B cell (primary cell): ENCODE measurements at regions not wholly inside any gene's neighbourhood (a gene's known extent, or its start where the extent isn't known, plus 50 kb on each side); places are given as distances from the start of the nearest gene placed in this dataset.

Experiments
- ATAC-seq: fragments of 200-7000 bp; cut with Tn5 transposase; one replicate; pipeline ENCODE4 v1.10.0; 2021; ENCODE audit warnings: low read depth, mild to moderate bottlenecking, moderate number of reproducible peaks, moderate library complexity
- CTCF ChIA-PET: fragments of 350-600 bp; sonication (Branson Sonifier 250); formaldehyde crosslinking; loops from one replicate; lab custom pipeline; 2021; ENCODE audit warnings: antibody characterized with exemption, inconsistent platforms; lab: Charles Lee
- POLR2A ChIA-PET: fragments of 350-600 bp; sonication (Branson Sonifier 250); formaldehyde crosslinking; loops from one replicate; lab custom pipeline; 2021; ENCODE audit warnings: antibody characterized with exemption; lab: Charles Lee
- DNase-seq: peaks from one replicate; pipeline ENCODE4 v3.0.0; 2013
- H2AFZ ChIP-seq: 2 replicates; pipeline ENCODE4 v1.6.1; 2012; ENCODE audit warnings: mild to moderate bottlenecking, low read depth, low read length; ENCODE audit not compliant: insufficient read depth, poor library complexity, severe bottlenecking
- H3K27ac ChIP-seq, 2 donors: 1 replicate in 1 of 2; 2 replicates in 1 of 2; pipeline ENCODE4 v1.5.1; 2012 to 2013; ENCODE audit warnings: low read length in 2 of 2, mild to moderate bottlenecking in 2 of 2, moderate library complexity in 1 of 2
- H3K27me3 ChIP-seq, 4 experiments: fragments of 200-600 bp in 1 of 4; sonication (generic) in 1 of 4; replicated peaks in 1 of 4; 1 replicate in 2 of 4; 2 replicates in 2 of 4; pipeline versions ENCODE4 v1.6.1 to v1.7.0; 2013 to 2016; ENCODE audit warnings: low read length in 3 of 4, mild to moderate bottlenecking in 2 of 4, mixed read lengths in 1 of 4, moderate library complexity in 1 of 4; ENCODE audit not compliant: insufficient read depth in 4 of 4, control insufficient read depth in 3 of 4; ENCODE audit errors: control extremely low read depth in 1 of 4
- H3K36me3 ChIP-seq, 2 experiments: replicated peaks in 1 of 2; 1 replicate in 1 of 2; 2 replicates in 1 of 2; pipeline versions ENCODE4 v1.6.1 to v1.7.1; 2013; ENCODE audit warnings: low read length in 1 of 2; ENCODE audit not compliant: insufficient read depth in 2 of 2, control insufficient read depth in 1 of 2; ENCODE audit errors: control extremely low read depth in 1 of 2, extremely low read depth in 1 of 2
- H3K4me1 ChIP-seq, 2 donors: fragments of 200-600 bp in 1 of 2; sonication (generic) in 1 of 2; 1 replicate in 1 of 2; 2 replicates in 1 of 2; pipeline versions ENCODE4 v1.5.1 to v1.6.1; 2013 to 2017; ENCODE audit warnings: low read length in 2 of 2; ENCODE audit not compliant: control insufficient read depth in 2 of 2, insufficient read depth in 2 of 2
- H3K4me2 ChIP-seq: replicated peaks from 2 replicates; pipeline ENCODE3; 2012; ENCODE audit warnings: mild to moderate bottlenecking, low read depth, low read length; ENCODE audit not compliant: poor library complexity, severe bottlenecking
- H3K4me3 ChIP-seq, 5 experiments: fragments of 200-600 bp in 1 of 5; sonication (generic) in 1 of 5; 1 replicate in 3 of 5; 2 replicates in 2 of 5; pipeline versions ENCODE4 v1.5.1 to v1.7.0; 2011 to 2016; ENCODE audit warnings: low read length in 4 of 5, mild to moderate bottlenecking in 4 of 5, low read depth in 2 of 5, control low read depth in 1 of 5, moderate library complexity in 1 of 5; ENCODE audit not compliant: insufficient read depth in 1 of 5; ENCODE audit errors: control extremely low read depth in 1 of 5, extremely low read depth in 1 of 5
- H3K79me2 ChIP-seq: fragments of 200-600 bp; sonication (generic); one replicate; pipeline ENCODE4 v1.6.0; 2016; ENCODE audit warnings: low read length; ENCODE audit not compliant: control insufficient read depth, insufficient read depth
- H3K9ac ChIP-seq: fragments of 200-600 bp; sonication (generic); 2 replicates; pipeline ENCODE4 v1.6.1; 2017; ENCODE audit warnings: mild to moderate bottlenecking, low read length, moderate library complexity
- H3K9me3 ChIP-seq, 3 donors: one replicate each; pipeline versions ENCODE4 v1.6.1 to v1.7.1; 2013; ENCODE audit warnings: low read length in 2 of 3; ENCODE audit not compliant: control insufficient read depth in 2 of 3, insufficient read depth in 1 of 3; ENCODE audit errors: control extremely low read depth in 1 of 3
- H4K20me1 ChIP-seq: 2 replicates; pipeline ENCODE4 v1.6.0; 2012; ENCODE audit warnings: mild to moderate bottlenecking, low read length; ENCODE audit not compliant: insufficient read depth, control insufficient read depth, poor library complexity, severe bottlenecking
- H3K27ac Mint-ChIP-seq: one replicate; pipeline ENCODE4 v1.8.0; 2021; ENCODE audit warnings: mixed read lengths
- H3K27me3 Mint-ChIP-seq: one replicate; pipeline ENCODE4 v1.8.0; 2021; ENCODE audit warnings: mixed read lengths
- H3K4me1 Mint-ChIP-seq: one replicate; pipeline ENCODE4 v1.8.0; 2021; ENCODE audit warnings: mixed read lengths
- H3K4me3 Mint-ChIP-seq: one replicate; pipeline ENCODE4 v1.8.0; 2021; ENCODE audit warnings: mixed read lengths
- H3K9me3 Mint-ChIP-seq: one replicate; pipeline ENCODE4 v1.8.0; 2022; ENCODE audit warnings: mixed read lengths; ENCODE audit not compliant: insufficient read depth
- EZH2 ChIP-seq: IDR thresholded peaks from 2 replicates; pipeline ENCODE4 v1.6.1; 2012; ENCODE audit warnings: borderline replicate concordance, low read depth, mild to moderate bottlenecking, moderate library complexity, low read length; ENCODE audit not compliant: insufficient read depth, poor library complexity, severe bottlenecking
- WGBS: methylation state at CpG from one replicate; pipeline ENCODE4 v1.1.5; 2013; ENCODE audit warnings: missing lambda C conversion rate; ENCODE audit not compliant: insufficient coverage; 5-methylcytosine and 5-hydroxymethylcytosine counted together
- intact Hi-C: fragments of 100-400 bp; cut with micrococcal nuclease; formaldehyde crosslinking; loops from one replicate; pipeline ENCODE4 v1.10.0; 2022
- TF ChIP-seq, protein P1 (sequence below): fragments of 200-600 bp; IDR thresholded peaks from one replicate; pipeline ENCODE4 v1.8.0; 2022; ENCODE audit warnings: antibody characterized with exemption, mild to moderate bottlenecking

DNA sequence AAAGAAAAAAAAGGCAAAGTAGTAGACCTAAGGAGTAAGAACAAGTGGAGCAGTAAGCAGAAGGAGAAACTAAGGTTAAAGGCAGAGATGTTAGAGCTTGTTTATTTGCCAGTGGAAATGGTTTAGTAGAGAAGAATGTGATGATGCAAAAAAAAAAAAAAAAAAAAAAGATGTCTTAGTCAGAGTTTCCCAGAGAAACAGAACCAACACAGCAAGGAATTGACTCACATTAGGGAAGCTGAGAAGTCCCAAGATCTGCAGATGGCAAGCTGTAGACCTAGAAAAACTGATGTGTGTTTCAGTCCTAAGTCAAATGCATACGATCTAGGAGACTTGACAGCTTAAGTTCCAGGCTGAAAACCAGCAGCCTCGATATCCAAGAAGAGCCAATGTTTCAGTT is 1548.8 kb upstream of the LRRTM1 start:
- no peaks in the 10 kb centered on the region for H4K20me1 ChIP-seq
- no peaks in the 10 kb centered on the region for H3K27me3 Mint-ChIP-seq
- H3K9me3 Mint-ChIP-seq: no peaks in the 10 kb centered on the region
- no peak overlapping the region for H3K4me3 ChIP-seq
- H2AFZ ChIP-seq: no peak overlapping the region
- POLR2A ChIA-PET: no interaction called here
- 76% methylated on average over 2 of the region's 2 CpGs for WGBS
- H3K27ac ChIP-seq: no peak overlapping the region
- intact Hi-C loops: no loop called here
- CTCF ChIA-PET: no interaction called here
- no peak overlapping the region for H3K27ac Mint-ChIP-seq
- H3K4me3 Mint-ChIP-seq: no peak overlapping the region
- no peaks in the 10 kb centered on the region for H3K9me3 ChIP-seq
- no peaks in the 10 kb centered on the region for H3K79me2 ChIP-seq
- H3K27me3 ChIP-seq: no peaks in the 10 kb centered on the region
- no peaks in the 10 kb centered on the region for H3K4me1 Mint-ChIP-seq
- TF ChIP-seq EZH2: no peak
- TF ChIP-seq, protein P1, sequence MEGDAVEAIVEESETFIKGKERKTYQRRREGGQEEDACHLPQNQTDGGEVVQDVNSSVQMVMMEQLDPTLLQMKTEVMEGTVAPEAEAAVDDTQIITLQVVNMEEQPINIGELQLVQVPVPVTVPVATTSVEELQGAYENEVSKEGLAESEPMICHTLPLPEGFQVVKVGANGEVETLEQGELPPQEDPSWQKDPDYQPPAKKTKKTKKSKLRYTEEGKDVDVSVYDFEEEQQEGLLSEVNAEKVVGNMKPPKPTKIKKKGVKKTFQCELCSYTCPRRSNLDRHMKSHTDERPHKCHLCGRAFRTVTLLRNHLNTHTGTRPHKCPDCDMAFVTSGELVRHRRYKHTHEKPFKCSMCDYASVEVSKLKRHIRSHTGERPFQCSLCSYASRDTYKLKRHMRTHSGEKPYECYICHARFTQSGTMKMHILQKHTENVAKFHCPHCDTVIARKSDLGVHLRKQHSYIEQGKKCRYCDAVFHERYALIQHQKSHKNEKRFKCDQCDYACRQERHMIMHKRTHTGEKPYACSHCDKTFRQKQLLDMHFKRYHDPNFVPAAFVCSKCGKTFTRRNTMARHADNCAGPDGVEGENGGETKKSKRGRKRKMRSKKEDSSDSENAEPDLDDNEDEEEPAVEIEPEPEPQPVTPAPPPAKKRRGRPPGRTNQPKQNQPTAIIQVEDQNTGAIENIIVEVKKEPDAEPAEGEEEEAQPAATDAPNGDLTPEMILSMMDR: no peak
- no peaks in the 10 kb centered on the region for H3K36me3 ChIP-seq
- H3K4me1 ChIP-seq: no peaks in the 10 kb centered on the region
- no peak for DNase-seq
- no peak for ATAC-seq
- H3K4me2 ChIP-seq: no peak overlapping the region
- no peak overlapping the region for H3K9ac ChIP-seq

DNA sequence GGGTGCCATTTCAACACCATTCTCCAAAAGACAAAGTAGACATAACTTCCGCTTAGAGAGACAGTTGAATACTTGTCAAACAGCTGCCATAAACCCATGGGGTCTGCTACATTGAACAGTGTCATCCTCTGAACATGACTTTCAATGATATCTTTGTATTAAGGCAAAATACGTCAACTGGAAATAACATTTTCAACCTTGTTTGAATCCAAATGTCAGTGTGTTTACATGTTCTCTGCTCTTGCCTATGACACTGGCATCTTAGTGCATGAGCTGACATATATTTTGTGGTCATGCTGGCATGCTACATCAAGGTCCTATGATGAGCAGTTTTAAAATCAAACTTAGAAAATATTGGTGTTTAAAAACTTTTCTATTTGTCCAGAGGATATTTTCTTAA is 1548.1 kb upstream of the LRRTM1 start:
- Histone ChIP-seq H3K4me2 (no peak overlapping the region), H3K9ac (no peak overlapping the region), H3K79me2 (no peaks in the 10 kb centered on the region), H3K4me1 (no peaks in the 10 kb centered on the region), H3K36me3 (no peaks in the 10 kb centered on the region), H4K20me1 (no peaks in the 10 kb centered on the region), H3K4me3 (no peak overlapping the region), H2AFZ (no peak overlapping the region), H3K27me3 (no peaks in the 10 kb centered on the region), H3K27ac (no peak overlapping the region), H3K9me3 (no peaks in the 10 kb centered on the region)
- WGBS: 100% methylated on average over 1 of the region's 2 CpGs
- no peak for TF ChIP-seq EZH2
- TF ChIP-seq, protein P1: no peak
- H3K4me3 Mint-ChIP-seq: no peak overlapping the region
- DNase-seq (no peak), ATAC-seq (no peak)
- intact Hi-C loops: no loop called here
- POLR2A ChIA-PET: no interaction called here
- no peaks in the 10 kb centered on the region for H3K27me3 Mint-ChIP-seq
- H3K4me1 Mint-ChIP-seq: no peaks in the 10 kb centered on the region
- CTCF ChIA-PET: no interaction called here
- no peaks in the 10 kb centered on the region for H3K9me3 Mint-ChIP-seq
- no peak overlapping the region for H3K27ac Mint-ChIP-seq
